Colonic mucosa (tissue), 4 donors: ENCODE measurements at regions not wholly inside any gene's neighbourhood (a gene's known extent, or its start where the extent isn't known, plus 50 kb on each side); places are given as distances from the start of the nearest gene placed in this dataset.
"Not testable (repeated sequence)": the region's sequence is repeated elsewhere in the genome, so short reads cannot be mapped to it uniquely, and the experiment has no call there.

ENCODE experiments used
- DNase-seq: peaks from one replicate; pipeline ENCODE4 v3.0.0-alpha.2; 2020
- H3K27ac ChIP-seq: fragments of 200-600 bp; one replicate; pipeline ENCODE4 v1.8.0; 2021
- H3K27me3 ChIP-seq: fragments of 200-600 bp; one replicate; pipeline ENCODE4 v1.8.0; 2021
- H3K36me3 ChIP-seq: fragments of 200-600 bp; one replicate; pipeline ENCODE4 v1.8.0; 2021
- H3K4me1 ChIP-seq: fragments of 200-600 bp; one replicate; pipeline ENCODE4 v1.8.0; 2021; ENCODE audit warnings: mild to moderate bottlenecking
- H3K4me3 ChIP-seq: fragments of 200-600 bp; one replicate; pipeline ENCODE4 v1.8.0; 2021
- H3K9ac ChIP-seq, 2 donors: one replicate each; pipeline ENCODE4 v1.7.0; 2013; ENCODE audit warnings: control low read depth in 2 of 2, low read depth in 2 of 2, low read length in 2 of 2
- H3K9me3 ChIP-seq: fragments of 200-600 bp; one replicate; pipeline ENCODE4 v1.8.0; 2021
- CTCF ChIP-seq: fragments of 200-600 bp; IDR thresholded peaks from one replicate; pipeline ENCODE4 v1.8.0; 2022; ENCODE audit warnings: antibody characterized with exemption, mild to moderate bottlenecking
- intact Hi-C: fragments of 100-400 bp; cut with DNase I; formaldehyde crosslinking; loops from one replicate; pipeline ENCODE4 v1.14.1; 2022
- donor health status: healthy.
- donor health status: DM: no; HTN: no; CAD: no.
- donor health status: DM: no; HTN: no; CAD: no.

- TF ChIP-seq CTCF, result no peak
- Histone ChIP-seq H3K4me3 (no peak overlapping the region), H3K27me3 (no peaks in the 10 kb centered on the region), H3K36me3 (no peaks in the 10 kb centered on the region), H3K9ac (peak overlapping the region in 1 of 2 donors; percentile 51), H3K4me1 (no peaks in the 10 kb centered on the region), H3K9me3 (no peaks in the 10 kb centered on the region), H3K27ac (peak overlapping the region; percentile 77)
- intact Hi-C loops, result no loop called here
- peak; percentile 78 for DNase-seq
Observed at GRCh38 chr10:11684717-11685645, 57.2 kb upstream of the ECHDC3 start.

GRCh38 chr10:11684341-11684716, 57.9 kb upstream of the ECHDC3 start:
- H3K4me1 ChIP-seq, H3K9me3 ChIP-seq, H3K36me3 ChIP-seq, H3K4me3 ChIP-seq, H3K27me3 ChIP-seq, intact Hi-C loops, H3K9ac ChIP-seq: not testable (repeated sequence)
- peak overlapping the region; percentile 77 for H3K27ac ChIP-seq
- peak; percentile 36 for DNase-seq

- H3K4me1 ChIP-seq, result no peaks in the 10 kb centered on the region
- H3K27me3 ChIP-seq, result no peaks in the 10 kb centered on the region
- no peaks in the 10 kb centered on the region for H3K36me3 ChIP-seq
- H3K4me3 ChIP-seq, result no peak overlapping the region
- no peaks in the 10 kb centered on the region for H3K9me3 ChIP-seq
- H3K9ac ChIP-seq, result peak overlapping the region in 1 of 2 donors; percentile 16
- intact Hi-C loops, result no loop called here
- no peak for TF ChIP-seq CTCF
- H3K27ac ChIP-seq, result peak overlapping the region; percentile 77
- DNase-seq, result peak; percentile 67
Observed at GRCh38 chr10:11683529-11684320, 58.5 kb upstream of the ECHDC3 start.

- Histone ChIP-seq H3K36me3 (no peaks in the 10 kb centered on the region), H3K27me3 (no peaks in the 10 kb centered on the region), H3K9me3 (no peaks in the 10 kb centered on the region), H3K9ac (peak overlapping the region in 1 of 2 donors; percentile 16), H3K4me3 (no peak overlapping the region), H3K4me1 (no peaks in the 10 kb centered on the region), H3K27ac (peak overlapping the region; percentile 77)
- intact Hi-C loops, result no loop called here
- TF ChIP-seq CTCF, result no peak
- no peak for DNase-seq
Observed at GRCh38 chr10:11682851-11683250, 59.3 kb upstream of the ECHDC3 start.

GRCh38 chr10:11682267-11682683, 59.9 kb upstream of the ECHDC3 start:
- no peak for TF ChIP-seq CTCF
- no peaks in the 10 kb centered on the region for H3K4me1 ChIP-seq
- intact Hi-C loops, result no loop called here
- no peak for DNase-seq
- H3K36me3 ChIP-seq, result no peaks in the 10 kb centered on the region
- H3K27me3 ChIP-seq, result no peaks in the 10 kb centered on the region
- H3K4me3 ChIP-seq, result no peak overlapping the region
- H3K9ac ChIP-seq, result no peak overlapping the region
- H3K9me3 ChIP-seq, result no peaks in the 10 kb centered on the region
- H3K27ac ChIP-seq, result no peak overlapping the region
